ENCODE measurements at regions not wholly inside any gene's neighbourhood (a gene's known extent, or its start where the extent isn't known, plus 50 kb on each side); places are given as distances from the start of the nearest gene placed in this dataset.

GRCh38 chr13:76157926-76158325 is 521.8 kb downstream of the LMO7 start:
- TF ChIP-seq SP1 (IDR thresholded peaks at IDR 0.05) = no peak
- TF ChIP-seq RXRA (IDR thresholded peaks at IDR 0.05) = no peak
- TF ChIP-seq, protein P1, sequence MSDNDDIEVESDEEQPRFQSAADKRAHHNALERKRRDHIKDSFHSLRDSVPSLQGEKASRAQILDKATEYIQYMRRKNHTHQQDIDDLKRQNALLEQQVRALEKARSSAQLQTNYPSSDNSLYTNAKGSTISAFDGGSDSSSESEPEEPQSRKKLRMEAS (IDR thresholded peaks at IDR 0.05) = no peak
- TF ChIP-seq TAF1 (conservative IDR thresholded peaks at IDR 0.05) = no peak

Data from liver (tissue), 2 donors.